A673 (cell line): ENCODE measurements at regions not wholly inside any gene's neighbourhood (a gene's known extent, or its start where the extent isn't known, plus 50 kb on each side); places are given as distances from the start of the nearest gene placed in this dataset.

Source experiments
- BruUV-seq: library from RNA; stranded (reverse); fragments of 400-500 nt; replicated peaks from 2 replicates; lab custom pipeline; 2021; lab: Mats Ljungman, UMichigan
- CTCF ChIA-PET: fragments of 300-600 bp; sonication (Branson Sonifier 250); formaldehyde crosslinking; loops from one replicate; lab custom pipeline; 2022; ENCODE audit warnings: antibody characterized with exemption; lab: Charles Lee
- POLR2A ChIA-PET: fragments of 300-600 bp; sonication (Branson Sonifier 250); formaldehyde crosslinking; loops from one replicate; lab custom pipeline; 2022; ENCODE audit warnings: antibody characterized with exemption; ENCODE audit not compliant: low non-redundant PET; lab: Charles Lee
- DNase-seq: peaks from one replicate; pipeline ENCODE4 v3.0.0-alpha.2; 2015; ENCODE audit warnings: low spot score
- H3K27ac ChIP-seq: fragments of 200-600 bp; sonication (generic); 2 replicates; pipeline ENCODE4 v1.5.1; 2016; ENCODE audit warnings: mixed run types, low read depth, mild to moderate bottlenecking, mixed read lengths, antibody characterized with exemption, low read length; ENCODE audit not compliant: poor library complexity, severe bottlenecking
- H3K27me3 ChIP-seq: fragments of 200-600 bp; sonication (generic); replicated peaks from 2 replicates; pipeline ENCODE4 v1.6.1; 2017; ENCODE audit warnings: mixed run types, low read depth, mild to moderate bottlenecking, mixed read lengths, antibody characterized with exemption, low read length; ENCODE audit not compliant: insufficient read depth, poor library complexity
- H3K36me3 ChIP-seq: fragments of 200-600 bp; sonication (generic); 2 replicates; pipeline ENCODE4 v1.6.1; 2016; ENCODE audit warnings: mixed run types, mild to moderate bottlenecking, mixed read lengths, antibody characterized with exemption, low read length; ENCODE audit not compliant: insufficient read depth, poor library complexity, severe bottlenecking
- H3K4me1 ChIP-seq: fragments of 200-600 bp; sonication (generic); 2 replicates; pipeline ENCODE4 v1.6.1; 2017; ENCODE audit warnings: mixed run types, mild to moderate bottlenecking, mixed read lengths, antibody characterized with exemption, low read length; ENCODE audit not compliant: insufficient read depth, poor library complexity, severe bottlenecking
- H3K4me3 ChIP-seq: fragments of 200-600 bp; sonication (generic); 2 replicates; pipeline ENCODE4 v1.5.1; 2016; ENCODE audit warnings: low read depth, mixed run types, mild to moderate bottlenecking, mixed read lengths, low read length; ENCODE audit not compliant: poor library complexity, severe bottlenecking
- H3K9me3 ChIP-seq: fragments of 200-600 bp; sonication (generic); 2 replicates; pipeline ENCODE4 v1.6.1; 2016; ENCODE audit warnings: mixed run types, low read depth, mild to moderate bottlenecking, mixed read lengths, antibody characterized with exemption, low read length; ENCODE audit not compliant: poor library complexity, severe bottlenecking
- EZH2 ChIP-seq: fragments of 200-600 bp; sonication (generic); IDR thresholded peaks from 2 replicates; pipeline ENCODE4 v1.6.1; 2017; ENCODE audit warnings: borderline replicate concordance, low read depth, mild to moderate bottlenecking, mixed read lengths, antibody characterized with exemption, low read length; ENCODE audit not compliant: poor library complexity, severe bottlenecking
- intact Hi-C: fragments of 100-400 bp; cut with micrococcal nuclease; formaldehyde crosslinking; loops from one replicate; pipeline ENCODE4 v1.10.0; 2022; ENCODE audit not compliant: unreplicated experiment
- TF ChIP-seq, protein P1 (sequence below): fragments of 300-800, 200-600 bp; sonication (generic); conservative IDR thresholded peaks from 2 replicates; pipeline ENCODE4 v1.5.1; 2017; ENCODE audit warnings: low read depth, mild to moderate bottlenecking, antibody characterized with exemption, low read length, moderate library complexity, mixed read lengths

DNA sequence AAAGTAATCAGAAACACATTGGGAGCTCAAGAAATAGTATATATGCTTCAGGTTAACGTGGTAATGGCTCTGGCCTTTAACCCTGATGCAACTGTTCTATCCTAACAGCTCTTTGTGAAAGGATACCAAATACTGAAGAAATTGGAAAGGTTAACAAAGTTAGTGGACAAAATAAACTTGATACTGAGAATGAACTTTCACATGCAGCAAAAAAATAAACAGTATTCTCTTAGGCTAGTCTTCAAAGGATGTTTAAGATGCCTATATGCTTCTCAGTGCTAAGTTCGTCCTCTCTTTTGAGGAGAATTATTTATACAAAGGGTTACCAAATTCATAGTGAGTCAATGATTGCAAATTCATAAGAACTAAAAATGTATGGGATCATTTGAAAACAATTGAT lies 256.2 kb upstream of the FERD3L start:
- TF ChIP-seq EZH2 = no peak
- TF ChIP-seq, protein P1, sequence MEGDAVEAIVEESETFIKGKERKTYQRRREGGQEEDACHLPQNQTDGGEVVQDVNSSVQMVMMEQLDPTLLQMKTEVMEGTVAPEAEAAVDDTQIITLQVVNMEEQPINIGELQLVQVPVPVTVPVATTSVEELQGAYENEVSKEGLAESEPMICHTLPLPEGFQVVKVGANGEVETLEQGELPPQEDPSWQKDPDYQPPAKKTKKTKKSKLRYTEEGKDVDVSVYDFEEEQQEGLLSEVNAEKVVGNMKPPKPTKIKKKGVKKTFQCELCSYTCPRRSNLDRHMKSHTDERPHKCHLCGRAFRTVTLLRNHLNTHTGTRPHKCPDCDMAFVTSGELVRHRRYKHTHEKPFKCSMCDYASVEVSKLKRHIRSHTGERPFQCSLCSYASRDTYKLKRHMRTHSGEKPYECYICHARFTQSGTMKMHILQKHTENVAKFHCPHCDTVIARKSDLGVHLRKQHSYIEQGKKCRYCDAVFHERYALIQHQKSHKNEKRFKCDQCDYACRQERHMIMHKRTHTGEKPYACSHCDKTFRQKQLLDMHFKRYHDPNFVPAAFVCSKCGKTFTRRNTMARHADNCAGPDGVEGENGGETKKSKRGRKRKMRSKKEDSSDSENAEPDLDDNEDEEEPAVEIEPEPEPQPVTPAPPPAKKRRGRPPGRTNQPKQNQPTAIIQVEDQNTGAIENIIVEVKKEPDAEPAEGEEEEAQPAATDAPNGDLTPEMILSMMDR = no peak
- H3K27me3 ChIP-seq = no peaks in the 10 kb centered on the region
- intact Hi-C loops = no loop called here
- ChIA-PET CTCF (no interaction called here), POLR2A (no interaction called here)
- no peak overlapping the region for H3K4me3 ChIP-seq
- DNase-seq = no peak
- H3K36me3 ChIP-seq = no peaks in the 10 kb centered on the region
- no peaks in the 10 kb centered on the region for H3K9me3 ChIP-seq
- no peak overlapping the region for H3K27ac ChIP-seq
- no TSS peak for BruUV-seq
- no peaks in the 10 kb centered on the region for H3K4me1 ChIP-seq

DNA sequence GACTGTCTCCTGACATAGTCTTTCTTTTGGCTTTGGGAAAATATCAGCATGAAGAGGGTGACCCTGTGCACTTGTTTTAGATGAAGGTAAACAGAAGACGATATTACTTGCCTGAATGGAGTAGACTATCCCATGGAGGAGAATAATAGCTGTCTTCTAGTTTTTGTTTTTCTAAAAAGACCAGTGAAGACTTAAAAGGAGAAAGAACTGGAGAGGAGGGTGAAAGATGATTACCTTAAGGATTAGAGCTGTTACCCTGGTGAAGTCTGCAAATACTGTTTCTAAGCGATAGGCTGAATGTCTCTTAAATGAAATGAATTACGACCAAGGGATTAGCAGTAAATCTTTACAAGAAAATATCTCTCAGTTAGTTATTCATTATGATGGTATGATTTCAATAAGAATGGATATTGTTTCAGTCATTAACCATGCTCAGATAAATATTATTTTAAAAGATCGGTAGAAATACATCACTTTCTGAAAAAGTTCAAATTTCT lies 255.6 kb upstream of the FERD3L start:
- POLR2A ChIA-PET = no interaction called here

DNA sequence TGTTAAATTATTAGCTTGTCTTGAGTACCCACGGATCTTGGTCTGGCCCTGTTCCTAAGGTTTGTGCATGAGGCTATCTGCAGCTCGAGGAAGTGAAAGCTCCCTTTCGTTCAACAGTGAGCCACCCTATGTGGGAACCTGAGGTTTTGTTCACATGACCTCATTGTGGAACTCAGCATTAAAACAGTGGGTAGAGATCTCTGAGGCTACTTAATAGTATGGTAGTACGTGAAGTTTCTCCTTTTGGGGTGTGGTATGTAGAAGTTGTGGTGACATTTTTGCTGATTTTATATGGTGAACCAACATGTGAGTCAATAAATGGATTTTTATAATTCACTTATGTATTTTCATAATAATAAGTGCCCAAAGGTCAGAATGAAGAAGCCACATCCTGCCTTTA lies 252.7 kb upstream of the FERD3L start:
- BruUV-seq = no TSS peak
- no peak for DNase-seq
- H3K9me3 ChIP-seq = no peaks in the 10 kb centered on the region
- ChIA-PET POLR2A (no interaction called here), CTCF (no interaction called here)
- H3K4me1 ChIP-seq = no peaks in the 10 kb centered on the region
- H3K4me3 ChIP-seq = no peak overlapping the region
- no peaks in the 10 kb centered on the region for H3K27me3 ChIP-seq
- TF ChIP-seq EZH2 = no peak
- TF ChIP-seq, protein P1 = no peak
- H3K36me3 ChIP-seq = no peaks in the 10 kb centered on the region
- H3K27ac ChIP-seq = no peak overlapping the region
- intact Hi-C loops = no loop called here

More for the DNA sequence above, 255.6 kb upstream of the FERD3L start:
- Histone ChIP-seq H3K9me3 (no peaks in the 10 kb centered on the region), H3K4me1 (no peaks in the 10 kb centered on the region), H3K36me3 (no peaks in the 10 kb centered on the region), H3K27me3 (no peaks in the 10 kb centered on the region), H3K4me3 (no peak overlapping the region), H3K27ac (no peak overlapping the region)
- BruUV-seq = no TSS peak
- TF ChIP-seq EZH2 = no peak
- intact Hi-C loops = no loop called here
- no peak for DNase-seq
- CTCF ChIA-PET = no interaction called here

DNA sequence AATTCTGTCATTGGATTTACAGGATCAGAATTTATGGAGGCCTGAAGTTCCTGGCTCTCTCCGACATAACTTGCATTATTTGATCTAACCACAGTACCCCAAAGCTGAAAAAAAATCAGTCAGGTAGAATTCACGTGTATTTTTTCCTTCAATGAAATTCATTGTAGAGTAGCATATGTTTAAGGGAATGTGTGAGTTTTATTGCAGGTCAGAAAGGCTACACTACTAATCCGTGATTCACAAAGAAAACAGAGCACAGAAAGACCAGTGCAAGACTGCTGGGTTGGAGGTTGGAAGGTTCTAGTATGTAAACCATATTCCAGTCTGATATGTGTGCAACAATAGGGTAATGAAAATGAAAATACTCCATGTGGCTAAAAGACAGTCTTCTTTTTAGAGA lies 247.0 kb upstream of the FERD3L start:
- H3K27ac ChIP-seq = no peak overlapping the region
- ChIA-PET CTCF (no interaction called here), POLR2A (no interaction called here)
- H3K27me3 ChIP-seq = no peaks in the 10 kb centered on the region
- no peak for DNase-seq
- intact Hi-C loops = no loop called here
- H3K36me3 ChIP-seq = no peaks in the 10 kb centered on the region
- no peaks in the 10 kb centered on the region for H3K4me1 ChIP-seq
- no peak for TF ChIP-seq EZH2
- TF ChIP-seq, protein P1 = no peak
- H3K4me3 ChIP-seq = no peak overlapping the region
- no TSS peak for BruUV-seq
- H3K9me3 ChIP-seq = no peaks in the 10 kb centered on the region
